Astrocyte of the spinal cord (primary cell): ENCODE measurements at regions not wholly inside any gene's neighbourhood (a gene's known extent, or its start where the extent isn't known, plus 50 kb on each side); places are given as distances from the start of the nearest gene placed in this dataset.

Source experiments
- DNase-seq: peaks from one replicate; pipeline ENCODE4 v3.0.0; 2011; ENCODE audit warnings: low read depth, low spot score
- H3K4me3 ChIP-seq: 2 replicates; pipeline ENCODE4 v1.5.1; 2011; ENCODE audit warnings: low read depth, mild to moderate bottlenecking, low read length, moderate library complexity
- in situ Hi-C: cut with HindIII; loops from 2 replicates; pipeline ENCODE4 v1.10.0; 2017; ENCODE audit warnings: low sequenced_read_pairs
- TF ChIP-seq, protein P1 (sequence below): IDR thresholded peaks from 2 replicates; pipeline ENCODE4 v1.5.1; 2012; ENCODE audit warnings: low read depth, mild to moderate bottlenecking, low read length, inconsistent platforms

DNA sequence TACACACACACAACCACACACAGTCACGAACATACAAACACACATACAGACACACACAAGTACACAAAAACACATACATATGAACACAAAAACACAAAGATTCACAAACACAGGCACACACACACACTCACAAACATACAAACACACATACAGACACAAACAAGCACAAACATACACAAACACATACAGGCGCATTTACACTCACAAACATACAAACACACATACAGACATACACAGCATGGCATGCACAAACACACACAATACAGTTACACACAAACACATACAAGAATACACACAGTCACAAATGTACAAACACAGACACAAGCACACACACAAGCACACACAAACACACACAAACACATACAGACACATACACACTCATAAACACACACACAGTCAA lies 247.9 kb downstream of the TENT4A start:
- no peak overlapping the region for H3K4me3 ChIP-seq
- no peak for DNase-seq
- TF ChIP-seq, protein P1, sequence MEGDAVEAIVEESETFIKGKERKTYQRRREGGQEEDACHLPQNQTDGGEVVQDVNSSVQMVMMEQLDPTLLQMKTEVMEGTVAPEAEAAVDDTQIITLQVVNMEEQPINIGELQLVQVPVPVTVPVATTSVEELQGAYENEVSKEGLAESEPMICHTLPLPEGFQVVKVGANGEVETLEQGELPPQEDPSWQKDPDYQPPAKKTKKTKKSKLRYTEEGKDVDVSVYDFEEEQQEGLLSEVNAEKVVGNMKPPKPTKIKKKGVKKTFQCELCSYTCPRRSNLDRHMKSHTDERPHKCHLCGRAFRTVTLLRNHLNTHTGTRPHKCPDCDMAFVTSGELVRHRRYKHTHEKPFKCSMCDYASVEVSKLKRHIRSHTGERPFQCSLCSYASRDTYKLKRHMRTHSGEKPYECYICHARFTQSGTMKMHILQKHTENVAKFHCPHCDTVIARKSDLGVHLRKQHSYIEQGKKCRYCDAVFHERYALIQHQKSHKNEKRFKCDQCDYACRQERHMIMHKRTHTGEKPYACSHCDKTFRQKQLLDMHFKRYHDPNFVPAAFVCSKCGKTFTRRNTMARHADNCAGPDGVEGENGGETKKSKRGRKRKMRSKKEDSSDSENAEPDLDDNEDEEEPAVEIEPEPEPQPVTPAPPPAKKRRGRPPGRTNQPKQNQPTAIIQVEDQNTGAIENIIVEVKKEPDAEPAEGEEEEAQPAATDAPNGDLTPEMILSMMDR: no peak
- in situ Hi-C loops: no loop called here

DNA sequence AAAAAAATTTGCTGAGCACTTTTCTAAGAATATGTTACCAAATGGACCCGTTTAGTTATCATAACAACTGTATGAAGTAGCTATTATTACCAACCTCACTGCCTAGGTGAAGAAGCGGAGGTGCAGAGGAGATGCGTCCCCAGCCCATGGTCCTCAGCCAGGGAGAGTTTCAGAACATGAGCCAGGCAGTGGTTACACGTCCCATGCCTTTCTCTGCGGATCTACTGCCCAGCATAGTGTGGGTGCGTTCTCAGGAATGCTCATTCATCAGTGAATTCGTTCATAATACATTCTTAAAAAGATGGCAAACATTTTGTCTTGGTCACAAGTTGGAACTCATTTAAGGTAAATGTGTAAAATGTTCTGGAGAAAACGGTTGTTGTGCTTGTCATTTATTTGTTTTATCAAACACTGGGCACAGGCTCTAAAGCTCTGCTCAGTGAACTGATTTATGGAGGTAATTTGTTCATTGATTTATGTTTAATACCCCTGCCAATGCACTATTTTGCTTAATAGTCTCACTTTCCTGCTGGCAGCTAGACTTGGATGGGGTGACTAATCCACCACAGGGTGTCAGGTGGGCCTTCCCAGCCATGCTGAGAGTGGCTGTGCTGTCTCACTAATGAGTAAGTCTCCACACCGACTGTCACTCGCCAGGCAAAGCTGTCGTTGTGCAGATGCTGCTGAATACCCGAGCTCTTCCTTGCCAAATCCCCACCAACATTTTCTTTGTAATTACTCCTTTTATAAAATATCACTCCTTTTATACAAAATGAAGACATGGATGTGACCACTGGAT lies 248.8 kb downstream of the TENT4A start:
- no peak overlapping the region for H3K4me3 ChIP-seq
- in situ Hi-C loops: no loop called here
- no peak for DNase-seq
- TF ChIP-seq, protein P1: no peak

DNA sequence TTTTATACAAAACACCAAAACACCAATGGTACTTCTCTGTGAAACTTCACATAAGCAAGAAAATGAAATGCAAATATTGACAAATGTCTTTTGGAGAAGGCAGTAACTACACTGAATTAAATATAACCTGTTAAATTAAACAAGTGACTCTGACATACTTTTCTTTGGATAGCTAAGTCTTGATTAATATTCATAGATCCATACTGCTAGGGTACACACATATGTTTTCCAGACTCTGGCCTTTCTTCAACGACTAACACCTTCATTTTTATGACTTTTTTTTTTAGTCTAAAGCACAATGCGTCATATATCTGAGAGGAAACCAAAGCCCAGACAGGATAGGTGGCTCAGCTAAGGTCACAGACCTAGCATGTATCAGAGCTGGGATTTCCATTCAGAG lies 263.7 kb downstream of the TENT4A start:
- TF ChIP-seq, protein P1: no peak
- DNase-seq: no peak
- in situ Hi-C loops: no loop called here
- no peak overlapping the region for H3K4me3 ChIP-seq

DNA sequence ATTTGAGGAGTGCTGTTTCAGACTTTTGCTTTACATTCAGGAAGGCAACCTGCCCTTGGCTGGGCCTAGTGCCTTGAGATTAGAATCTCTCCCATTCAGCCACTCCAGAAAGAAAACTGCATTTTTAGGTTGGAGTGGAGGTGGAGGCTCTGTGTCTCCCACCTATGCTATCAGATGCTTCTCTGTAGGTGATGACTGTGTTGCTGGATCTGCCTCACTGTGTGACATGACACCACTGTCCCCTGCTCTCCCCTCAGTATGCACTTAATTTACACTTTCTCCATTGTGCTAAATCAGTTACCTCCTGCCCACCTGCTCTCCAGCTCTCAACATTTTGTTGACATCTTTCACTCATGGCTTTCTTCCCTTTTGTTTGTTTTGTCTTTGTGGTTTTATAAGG lies 265.8 kb downstream of the TENT4A start:
- no peak for DNase-seq
- in situ Hi-C loops: no loop called here
- H3K4me3 ChIP-seq: no peak overlapping the region
- TF ChIP-seq, protein P1: no peak

DNA sequence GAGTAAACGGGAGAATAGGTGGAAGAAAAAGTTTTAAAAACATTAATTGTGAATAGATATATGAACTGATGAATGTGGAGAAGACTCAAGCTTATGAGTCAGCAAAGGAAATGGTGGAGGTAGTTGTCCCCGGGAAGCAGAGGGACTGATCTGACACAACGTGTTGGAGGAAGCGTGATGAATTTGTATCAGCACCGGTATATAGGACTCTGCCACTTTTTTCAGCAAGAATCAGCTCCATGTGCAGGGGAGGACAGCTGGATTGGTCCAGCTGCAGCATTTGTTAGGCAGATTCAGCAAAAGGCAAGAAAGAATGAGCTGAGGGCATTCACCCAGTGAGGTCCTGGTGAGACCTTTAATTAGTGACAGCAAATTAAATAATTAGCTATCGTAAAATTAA lies 276.0 kb downstream of the TENT4A start:
- in situ Hi-C loops: no loop called here
- no peak for DNase-seq
- no peak overlapping the region for H3K4me3 ChIP-seq
- TF ChIP-seq, protein P1: no peak

DNA sequence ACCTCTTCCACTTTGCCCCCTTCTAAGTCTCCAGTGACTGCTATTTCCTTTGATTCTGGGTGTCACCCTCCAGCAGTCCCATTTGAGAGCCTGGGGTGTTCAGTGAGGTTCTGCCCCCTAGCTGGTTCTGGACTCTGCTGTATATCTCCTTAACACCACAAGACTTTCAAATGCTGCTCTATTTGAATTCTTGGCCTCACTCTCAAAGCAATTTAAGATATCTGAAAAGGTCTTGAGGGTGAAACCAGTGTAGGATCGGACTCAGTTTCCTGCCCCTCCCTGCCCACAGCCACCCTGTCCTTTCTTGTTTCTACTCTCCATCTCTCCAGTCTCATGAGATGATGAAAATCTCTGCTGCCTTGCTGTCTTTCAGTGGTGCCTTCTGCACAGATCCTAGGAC lies 280.9 kb downstream of the TENT4A start:
- DNase-seq: no peak
- TF ChIP-seq, protein P1: no peak
- in situ Hi-C loops: no loop called here
- no peak overlapping the region for H3K4me3 ChIP-seq
